Gastrocnemius medialis (tissue), 4 donors: ENCODE measurements at regions not wholly inside any gene's neighbourhood (a gene's known extent, or its start where the extent isn't known, plus 50 kb on each side); places are given as distances from the start of the nearest gene placed in this dataset.
A peak's percentile ranks its signal among the peaks of the same experiment; 100 is the strongest.

ENCODE experiments used
- ATAC-seq, 2 donors: fragments of 150-250 bp; one replicate each; pipeline ENCODE4 v1.9.1; 2016
- DNase-seq, 2 donors: peaks; one replicate each; pipeline ENCODE4 v3.0.0-alpha.2; 2019
- H3K27ac ChIP-seq, 4 donors: fragments of 200-600 bp; sonication (generic); 1 replicate in 1 of 4; 2 replicates in 3 of 4; pipeline ENCODE4 v1.5.1; 2016 to 2018; ENCODE audit warnings: mild to moderate bottlenecking in 2 of 4, moderate library complexity in 1 of 4
- H3K27me3 ChIP-seq, 3 donors: fragments of 200-600 bp; sonication (generic) in 2 of 3; 1 replicate in 1 of 3; 2 replicates in 2 of 3; pipeline versions ENCODE4 v1.5.1 to v1.6.0; 2016 to 2019; ENCODE audit warnings: mild to moderate bottlenecking in 1 of 3, moderate library complexity in 1 of 3
- H3K36me3 ChIP-seq, 2 donors: fragments of 200-600 bp; sonication (generic) in 1 of 2; one replicate each; pipeline ENCODE4 v1.5.1; 2017 to 2018
- H3K4me1 ChIP-seq, 2 donors: fragments of 200-600 bp; sonication (generic) in 1 of 2; one replicate each; pipeline ENCODE4 v1.5.1; 2016 to 2017; ENCODE audit warnings: mild to moderate bottlenecking in 2 of 2
- H3K4me3 ChIP-seq, 4 donors: fragments of 200-600 bp; sonication (generic) in 3 of 4; 1 replicate in 1 of 4; 2 replicates in 3 of 4; pipeline ENCODE4 v1.5.1; 2016 to 2019; ENCODE audit warnings: mild to moderate bottlenecking in 2 of 4
- H3K9me3 ChIP-seq, 3 donors: fragments of 200-600 bp; sonication (generic) in 2 of 3; 1 replicate in 1 of 3; 2 replicates in 2 of 3; pipeline ENCODE4 v1.5.1; 2016 to 2019
- CTCF ChIP-seq, 5 experiments: fragments of 450-650 bp in 3 of 5; fragments of 200-600 bp in 2 of 5; sonication (generic) in 2 of 5; IDR thresholded peaks in 4 of 5; conservative IDR thresholded peaks in 1 of 5; 1 replicate in 4 of 5; 2 replicates in 1 of 5; pipeline ENCODE4 v1.5.1; 2016 to 2019; ENCODE audit warnings: antibody characterized with exemption in 5 of 5, mild to moderate bottlenecking in 3 of 5, moderate library complexity in 3 of 5
- POLR2A ChIP-seq, 2 donors: fragments of 450-650 bp; IDR thresholded peaks; one replicate each; pipeline ENCODE4 v1.6.1; 2017; ENCODE audit warnings: antibody characterized with exemption in 2 of 2, mild to moderate bottlenecking in 2 of 2, moderate library complexity in 2 of 2
- in situ Hi-C, 4 donors: fragments of 200-750 bp; cut with MboI; loops; one replicate each; pipeline versions ENCODE4 v1.15.0 to v1.8.0; 2017; ENCODE audit warnings: low sequenced_read_pairs in 4 of 4
- intact Hi-C: fragments of 100-400 bp; cut with DNase I; formaldehyde crosslinking; loops from one replicate; pipeline ENCODE4 v1.15.1; 2023; ENCODE audit warnings: low total_unique reads

DNA sequence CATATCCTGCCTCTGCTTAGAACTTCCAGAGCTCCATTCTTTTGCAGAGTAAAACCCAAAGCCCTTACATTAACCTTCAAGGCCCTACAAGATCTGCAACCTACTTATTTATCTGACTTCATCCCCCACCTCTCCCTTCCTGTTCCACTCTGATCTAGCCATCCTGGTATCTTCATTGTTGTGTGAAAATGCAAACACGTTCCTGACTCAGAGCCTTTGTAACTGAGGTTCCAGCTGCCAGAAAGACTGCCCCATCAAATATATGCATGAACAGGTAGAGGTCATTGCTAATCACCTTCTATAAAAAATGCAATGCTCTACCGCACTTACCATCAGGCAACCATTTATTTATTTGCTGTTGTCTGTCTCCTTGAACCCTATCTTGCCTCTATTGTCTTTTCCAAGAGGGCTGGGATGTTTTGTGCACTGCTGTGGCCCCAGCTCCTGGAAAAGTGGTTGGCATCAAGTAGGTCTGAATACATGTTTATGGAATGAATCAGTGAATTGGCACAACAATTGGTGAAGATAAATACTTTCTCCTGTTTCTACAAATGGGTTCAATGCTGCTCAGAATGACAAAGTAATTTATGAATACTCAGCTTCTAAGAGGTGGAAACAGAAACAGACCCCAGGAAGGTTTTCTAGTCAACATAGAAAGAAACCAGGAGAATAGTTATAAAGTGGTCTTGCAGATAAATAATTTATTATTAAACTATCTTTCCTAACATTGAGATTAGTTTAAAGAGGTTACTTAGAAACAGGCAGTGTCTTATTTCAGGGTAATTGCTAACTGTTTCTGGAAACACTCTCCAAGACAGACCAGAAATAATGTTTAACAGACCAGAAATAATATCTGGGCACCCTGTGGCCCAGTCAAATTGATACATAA, 230.6 kb upstream of the CD180 start:
- DNase-seq (no peak), ATAC-seq (no peak)
- TF ChIP-seq POLR2A (IDR thresholded peaks at IDR 0.05) (no peak), CTCF (IDR thresholded peaks at IDR 0.05 in 4 of 5, conservative IDR thresholded peaks at IDR 0.05 in 1 of 5) (no peak)
- Histone ChIP-seq H3K27ac (no peak overlapping the region), H3K27me3 (no peaks in the 10 kb centered on the region), H3K4me3 (no peak overlapping the region), H3K36me3 (no peaks in the 10 kb centered on the region), H3K9me3 (no peaks in the 10 kb centered on the region), H3K4me1 (no peaks in the 10 kb centered on the region)
- intact Hi-C loops (no loop called here), in situ Hi-C loops (no loop called here)

- intact Hi-C loops: no loop called here
- no peak for TF ChIP-seq CTCF (IDR thresholded peaks at IDR 0.05 in 4 of 5, conservative IDR thresholded peaks at IDR 0.05 in 1 of 5)
- no peak for TF ChIP-seq POLR2A (IDR thresholded peaks at IDR 0.05)
Observed at GRCh38 chr5:67425514-67425913, 228.9 kb upstream of the CD180 start.

DNA sequence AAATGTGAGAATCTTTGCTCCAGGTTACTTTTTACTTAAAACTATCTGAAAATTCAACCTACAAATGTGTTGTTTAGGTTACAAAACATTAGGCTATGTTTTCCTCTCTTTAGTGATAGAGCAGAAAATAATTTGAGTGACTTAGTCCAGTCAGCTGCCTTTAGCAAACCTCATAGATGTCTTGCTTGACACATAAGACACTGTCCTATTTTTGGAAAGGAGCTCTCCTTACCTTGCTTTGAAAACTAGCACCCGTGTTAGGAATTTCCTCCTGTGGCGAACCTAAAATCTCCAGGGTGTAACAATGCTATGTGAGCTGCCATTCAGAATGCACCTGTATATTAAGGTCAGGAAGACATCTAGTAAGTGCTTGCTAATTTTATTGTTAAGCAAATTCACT, 221.2 kb upstream of the CD180 start:
- TF ChIP-seq POLR2A (IDR thresholded peaks at IDR 0.05): no peak
- TF ChIP-seq CTCF (IDR thresholded peaks at IDR 0.05 in 4 of 5, conservative IDR thresholded peaks at IDR 0.05 in 1 of 5): no peak
- Histone ChIP-seq H3K9me3 (no peaks in the 10 kb centered on the region), H3K4me1 (no peaks in the 10 kb centered on the region), H3K27ac (peak overlapping the region; percentile 19 to 67 (median 39)), H3K36me3 (no peaks in the 10 kb centered on the region), H3K4me3 (peak overlapping the region; percentile 18 to 40 (median 33)), H3K27me3 (no peaks in the 10 kb centered on the region)
- intact Hi-C loops (no loop called here), in situ Hi-C loops (no loop called here)
- no peak for DNase-seq
- peak; percentile 97 for ATAC-seq

More at GRCh38 chr5:67425514-67425913, 228.9 kb upstream of the CD180 start:
- in situ Hi-C loops: no loop called here
- DNase-seq (no peak), ATAC-seq (no peak)
- H3K27me3 ChIP-seq: no peaks in the 10 kb centered on the region
- no peak overlapping the region for H3K27ac ChIP-seq
- no peaks in the 10 kb centered on the region for H3K36me3 ChIP-seq
- no peak overlapping the region for H3K4me3 ChIP-seq
- no peaks in the 10 kb centered on the region for H3K4me1 ChIP-seq
- no peaks in the 10 kb centered on the region for H3K9me3 ChIP-seq

DNA sequence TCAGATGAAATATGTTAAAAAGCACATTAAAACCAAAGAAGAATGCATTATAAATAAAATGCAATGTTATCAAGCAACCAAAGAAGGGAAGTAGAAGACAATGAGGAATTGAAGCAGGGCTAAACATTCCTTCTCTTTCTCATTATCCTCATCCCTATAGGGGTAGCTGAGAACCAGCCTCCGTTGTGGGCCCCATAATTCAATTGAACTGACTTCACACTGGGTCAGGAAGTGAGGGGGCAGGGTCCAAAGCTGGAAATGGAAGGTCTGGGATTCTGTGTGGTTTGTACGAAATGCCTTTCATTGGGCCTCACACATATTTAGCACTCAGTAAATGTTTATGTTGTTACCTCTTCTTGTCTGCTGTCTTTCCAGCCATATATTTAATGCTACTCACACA, 220.4 kb upstream of the CD180 start:
- in situ Hi-C loops: no loop called here
- no peaks in the 10 kb centered on the region for H3K9me3 ChIP-seq
- intact Hi-C loops: no loop called here

More for the DNA sequence above, 220.4 kb upstream of the CD180 start:
- H3K4me3 ChIP-seq: no peak overlapping the region
- H3K27me3 ChIP-seq: no peaks in the 10 kb centered on the region
- H3K27ac ChIP-seq: peak overlapping the region in 2 of 4 donors; percentile 46 to 67
- TF ChIP-seq POLR2A (IDR thresholded peaks at IDR 0.05): no peak
- no peak for TF ChIP-seq CTCF (IDR thresholded peaks at IDR 0.05 in 4 of 5, conservative IDR thresholded peaks at IDR 0.05 in 1 of 5)
- ATAC-seq: no peak
- H3K4me1 ChIP-seq: no peaks in the 10 kb centered on the region
- H3K36me3 ChIP-seq: no peaks in the 10 kb centered on the region
- no peak for DNase-seq
